ENCODE measurements at regions not wholly inside any gene's neighbourhood (a gene's known extent, or its start where the extent isn't known, plus 50 kb on each side); places are given as distances from the start of the nearest gene placed in this dataset.

DNA sequence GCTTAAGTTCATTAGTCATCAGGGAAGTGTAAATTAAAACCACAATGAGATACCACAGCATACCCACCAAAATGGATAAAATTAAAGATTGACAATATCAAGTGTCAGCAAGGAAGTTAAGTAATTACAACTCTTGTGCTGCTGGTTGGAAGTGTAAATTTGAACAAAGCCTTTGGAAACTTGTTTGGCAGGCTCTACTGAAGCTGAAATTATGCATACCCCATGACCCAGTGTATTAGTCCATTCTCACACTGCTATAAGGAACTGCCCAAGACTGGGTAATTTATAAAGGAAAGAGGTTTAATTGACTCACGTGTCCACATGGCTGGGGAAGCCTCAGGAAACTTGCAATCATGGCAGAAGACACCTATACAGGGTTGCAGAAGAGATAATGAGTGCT lies 196.1 kb downstream of the PDCD6IP start:
- TF ChIP-seq, protein P1, sequence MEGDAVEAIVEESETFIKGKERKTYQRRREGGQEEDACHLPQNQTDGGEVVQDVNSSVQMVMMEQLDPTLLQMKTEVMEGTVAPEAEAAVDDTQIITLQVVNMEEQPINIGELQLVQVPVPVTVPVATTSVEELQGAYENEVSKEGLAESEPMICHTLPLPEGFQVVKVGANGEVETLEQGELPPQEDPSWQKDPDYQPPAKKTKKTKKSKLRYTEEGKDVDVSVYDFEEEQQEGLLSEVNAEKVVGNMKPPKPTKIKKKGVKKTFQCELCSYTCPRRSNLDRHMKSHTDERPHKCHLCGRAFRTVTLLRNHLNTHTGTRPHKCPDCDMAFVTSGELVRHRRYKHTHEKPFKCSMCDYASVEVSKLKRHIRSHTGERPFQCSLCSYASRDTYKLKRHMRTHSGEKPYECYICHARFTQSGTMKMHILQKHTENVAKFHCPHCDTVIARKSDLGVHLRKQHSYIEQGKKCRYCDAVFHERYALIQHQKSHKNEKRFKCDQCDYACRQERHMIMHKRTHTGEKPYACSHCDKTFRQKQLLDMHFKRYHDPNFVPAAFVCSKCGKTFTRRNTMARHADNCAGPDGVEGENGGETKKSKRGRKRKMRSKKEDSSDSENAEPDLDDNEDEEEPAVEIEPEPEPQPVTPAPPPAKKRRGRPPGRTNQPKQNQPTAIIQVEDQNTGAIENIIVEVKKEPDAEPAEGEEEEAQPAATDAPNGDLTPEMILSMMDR (IDR thresholded peaks at IDR 0.05; ENCODE audit: insufficient read depth, low read depth, low read length, missing control alignments), result no peak
- no peak overlapping the region for H3K4me3 ChIP-seq (ENCODE audit: low read length)
- DNase-seq (ENCODE audit: low read depth), result peak; percentile 68

DNA sequence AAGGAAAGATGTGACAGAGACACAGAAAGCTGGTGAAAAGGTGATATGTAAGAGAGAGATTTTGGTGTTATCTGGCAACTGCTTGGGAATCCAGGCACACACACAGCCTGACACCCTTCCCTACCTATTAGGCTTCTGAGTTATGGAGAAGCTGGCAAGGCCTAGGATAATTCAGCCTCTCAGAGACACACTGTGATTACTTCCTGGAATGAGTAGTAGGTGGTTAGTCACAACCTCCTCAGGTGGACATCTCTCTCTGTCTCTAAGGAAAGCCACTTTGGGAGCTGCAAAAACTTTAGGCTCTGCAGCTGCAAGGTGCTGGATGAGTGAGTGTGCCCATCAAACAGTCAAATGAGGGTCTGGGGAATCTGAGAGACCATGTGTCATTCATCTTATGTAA lies 201.9 kb downstream of the PDCD6IP start:
- DNase-seq (ENCODE audit: low read depth), result peak; percentile 75
- H3K4me3 ChIP-seq (ENCODE audit: low read length), result no peak overlapping the region
- TF ChIP-seq, protein P1 (IDR thresholded peaks at IDR 0.05; ENCODE audit: insufficient read depth, low read depth, low read length, missing control alignments), result no peak

DNA sequence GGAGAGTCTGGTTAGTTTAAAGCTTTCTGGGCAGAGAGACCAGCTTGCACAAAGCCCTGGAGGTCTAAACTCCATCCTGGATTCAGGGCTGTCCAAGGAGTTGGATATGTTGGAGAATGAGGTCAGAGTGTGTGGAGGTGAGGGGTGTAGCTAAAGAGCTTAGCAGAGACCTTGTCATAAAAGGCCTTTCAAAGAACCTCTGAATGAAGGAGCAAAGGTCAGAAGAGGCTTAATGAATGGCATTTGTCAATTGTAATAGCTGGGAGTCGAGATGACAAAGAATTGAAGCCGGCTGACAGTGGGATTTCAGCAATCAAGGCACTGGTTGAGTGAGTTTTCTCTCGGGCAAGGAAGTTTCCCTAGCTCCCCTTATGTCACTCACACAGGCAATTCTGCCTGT lies 202.6 kb downstream of the PDCD6IP start:
- no peak for DNase-seq (ENCODE audit: low read depth)
- H3K4me3 ChIP-seq (ENCODE audit: low read length), result no peak overlapping the region
- TF ChIP-seq, protein P1 (IDR thresholded peaks at IDR 0.05; ENCODE audit: insufficient read depth, low read depth, low read length, missing control alignments), result no peak

DNA sequence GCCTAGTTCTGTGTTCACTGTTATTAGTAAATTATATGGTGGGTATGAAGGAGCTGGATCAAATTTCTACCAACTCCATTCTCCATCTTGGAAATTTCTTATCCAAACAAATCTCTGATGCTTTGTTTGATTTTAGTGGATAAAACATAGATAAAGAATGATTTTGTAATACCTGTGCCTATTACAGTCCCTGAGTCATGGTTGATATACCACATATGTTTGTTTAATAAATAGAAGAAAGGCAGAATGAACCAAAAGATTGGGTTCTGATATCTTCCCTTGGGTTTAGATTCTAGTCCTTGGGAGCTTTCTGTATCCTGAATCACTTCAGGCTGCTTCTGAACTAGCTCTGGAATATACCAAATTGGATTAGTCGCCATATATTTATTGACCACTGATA lies 203.6 kb downstream of the PDCD6IP start:
- TF ChIP-seq, protein P1 (IDR thresholded peaks at IDR 0.05; ENCODE audit: insufficient read depth, low read depth, low read length, missing control alignments), result no peak
- no peak for DNase-seq (ENCODE audit: low read depth)
- H3K4me3 ChIP-seq (ENCODE audit: low read length), result no peak overlapping the region

DNA sequence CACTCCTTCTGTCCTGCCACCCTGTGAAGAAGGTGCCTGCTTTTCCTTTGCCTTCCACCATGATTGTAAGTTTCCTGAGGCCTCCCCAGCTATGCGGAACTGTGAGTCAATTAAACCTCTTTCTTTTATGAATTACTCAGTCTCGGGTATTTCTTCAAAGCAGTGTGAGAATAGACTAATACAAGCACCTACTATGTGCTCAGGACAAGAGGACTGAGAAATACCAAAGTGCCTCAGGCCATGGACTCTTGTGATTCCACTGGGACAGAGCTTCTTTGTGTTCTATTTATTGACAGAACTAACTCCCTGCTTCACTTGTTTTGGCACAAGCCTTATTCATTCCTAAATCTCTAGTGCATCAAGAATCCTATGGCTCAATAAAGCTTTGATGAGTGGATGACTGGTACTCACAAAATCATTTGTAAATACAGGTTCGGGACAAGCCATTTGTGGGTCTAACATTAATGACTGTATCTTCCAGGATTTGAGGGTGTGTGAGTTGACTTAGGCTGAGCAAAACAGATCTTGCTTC lies 204.2 kb downstream of the PDCD6IP start:
- TF ChIP-seq, protein P1 (IDR thresholded peaks at IDR 0.05; ENCODE audit: insufficient read depth, low read depth, low read length, missing control alignments), result no peak
- no peak overlapping the region for H3K4me3 ChIP-seq (ENCODE audit: low read length)
- no peak for DNase-seq (ENCODE audit: low read depth)

DNA sequence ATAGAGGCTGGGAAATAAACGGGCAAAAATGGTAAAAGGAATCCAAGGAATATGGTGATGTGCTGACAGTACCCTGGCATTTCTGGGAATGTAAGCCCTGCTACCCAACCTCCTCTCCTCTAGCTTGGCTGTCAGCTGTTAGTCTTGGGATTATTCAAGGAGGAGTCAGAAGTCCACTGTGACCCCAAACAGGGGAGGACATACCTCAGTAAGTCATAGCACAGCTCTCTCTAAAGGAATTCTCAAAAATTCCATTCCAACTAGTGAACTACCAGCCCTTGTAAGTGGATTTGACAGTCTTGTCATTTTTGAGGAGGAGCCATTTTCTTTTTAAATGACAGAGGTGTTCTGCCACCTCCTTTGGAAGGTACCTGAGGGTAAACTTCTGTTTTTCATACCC lies 207.5 kb downstream of the PDCD6IP start:
- TF ChIP-seq, protein P1 (IDR thresholded peaks at IDR 0.05; ENCODE audit: insufficient read depth, low read depth, low read length, missing control alignments), result no peak
- H3K4me3 ChIP-seq (ENCODE audit: low read length), result no peak overlapping the region
- DNase-seq (ENCODE audit: low read depth), result no peak

DNA sequence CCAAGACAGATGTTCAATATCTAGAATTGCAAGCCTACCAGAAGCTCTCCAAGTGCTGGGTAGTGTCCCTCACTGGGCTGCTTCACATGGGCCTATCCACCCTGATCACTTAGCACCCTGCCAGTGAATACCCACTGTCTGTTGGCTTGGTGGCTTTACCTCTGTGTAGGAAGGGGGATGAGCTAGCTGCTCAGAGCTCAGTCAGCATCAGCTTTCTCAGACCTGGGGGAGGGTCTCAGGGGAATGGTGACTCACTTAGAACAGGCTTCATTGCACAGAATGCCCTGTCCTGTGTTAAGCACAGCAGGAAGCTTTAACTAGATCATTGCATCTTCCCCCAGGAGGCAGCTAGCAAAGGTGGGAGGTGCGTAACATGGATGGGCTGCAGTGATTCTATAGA lies 209.8 kb downstream of the PDCD6IP start:
- no peak for DNase-seq (ENCODE audit: low read depth)
- TF ChIP-seq, protein P1 (IDR thresholded peaks at IDR 0.05; ENCODE audit: insufficient read depth, low read depth, low read length, missing control alignments), result no peak
- H3K4me3 ChIP-seq (ENCODE audit: low read length), result no peak overlapping the region
